ENCODE measurements at regions not wholly inside any gene's neighbourhood (a gene's known extent, or its start where the extent isn't known, plus 50 kb on each side); places are given as distances from the start of the nearest gene placed in this dataset.

GRCh38 chr4:128721896-128722295, 87.6 kb upstream of the JADE1 start:
- TF ChIP-seq CTCF (IDR thresholded peaks at IDR 0.05 in 4 of 5, conservative IDR thresholded peaks at IDR 0.05 in 1 of 5), result no peak
- TF ChIP-seq POLR2A (IDR thresholded peaks at IDR 0.05), result no peak

All from gastrocnemius medialis (tissue), 4 donors.